Keratinocyte (primary cell): ENCODE measurements at regions not wholly inside any gene's neighbourhood (a gene's known extent, or its start where the extent isn't known, plus 50 kb on each side); places are given as distances from the start of the nearest gene placed in this dataset.

Source experiments
- DNase-seq: peaks from one replicate; pipeline ENCODE4 v3.0.0-alpha.2; 2011; ENCODE audit warnings: low read depth, missing footprints, low spot score
- FAIRE-seq: peaks from 2 replicates; lab custom pipeline; 2011; peaks lifted over from hg19 to GRCh38; lab: Jason Lieb, UNC
- H2AFZ ChIP-seq: 2 replicates; pipeline ENCODE4 v1.6.0; 2012; ENCODE audit warnings: low read length, control low read depth, inconsistent platforms; ENCODE audit not compliant: control insufficient read depth
- H3K27ac ChIP-seq: 2 replicates; pipeline ENCODE4 v1.5.1; 2011; ENCODE audit warnings: low read length; ENCODE audit not compliant: control insufficient read depth, insufficient read depth
- H3K27me3 ChIP-seq: 3 replicates; pipeline ENCODE4 v1.6.0; 2011; ENCODE audit warnings: low read length; ENCODE audit not compliant: control insufficient read depth, insufficient read depth; ENCODE audit errors: extremely low read depth
- H3K36me3 ChIP-seq, 2 experiments: 2 replicates in 1 of 2; 3 replicates in 1 of 2; pipeline ENCODE4 v1.5.1; 2011; ENCODE audit warnings: low read length in 2 of 2, mild to moderate bottlenecking in 1 of 2; ENCODE audit not compliant: control insufficient read depth in 2 of 2, insufficient read depth in 2 of 2; ENCODE audit errors: extremely low read depth in 1 of 2
- H3K4me1 ChIP-seq: 3 replicates; pipeline ENCODE4 v1.5.1; 2011; ENCODE audit warnings: low read length; ENCODE audit not compliant: control insufficient read depth, insufficient read depth; ENCODE audit errors: extremely low read depth
- H3K4me2 ChIP-seq: 3 replicates; pipeline ENCODE4 v1.6.0; 2011; ENCODE audit warnings: low read depth, low read length; ENCODE audit not compliant: control insufficient read depth, insufficient read depth; ENCODE audit errors: extremely low read depth
- H3K4me3 ChIP-seq, 3 experiments: fragments of 200-600 bp in 1 of 3; sonication (generic) in 1 of 3; 2 replicates in 2 of 3; 3 replicates in 1 of 3; pipeline ENCODE4 v1.5.1; 2011 to 2016; ENCODE audit warnings: low read length in 3 of 3, mild to moderate bottlenecking in 3 of 3, control low read depth in 2 of 3, inconsistent platforms in 1 of 3, low read depth in 1 of 3, mixed read lengths in 1 of 3, mixed run types in 1 of 3, moderate library complexity in 1 of 3; ENCODE audit not compliant: control insufficient read depth in 2 of 3, insufficient read depth in 2 of 3; ENCODE audit errors: extremely low read depth in 1 of 3
- H3K79me2 ChIP-seq: 2 replicates; pipeline ENCODE4 v1.6.0; 2012; ENCODE audit warnings: low read length; ENCODE audit not compliant: control insufficient read depth, insufficient read depth
- H3K9ac ChIP-seq: 3 replicates; pipeline ENCODE4 v1.6.0; 2011; ENCODE audit warnings: low read length; ENCODE audit not compliant: control insufficient read depth, insufficient read depth; ENCODE audit errors: extremely low read depth
- H3K9me1 ChIP-seq: 3 replicates; pipeline ENCODE4 v1.6.0; 2011; ENCODE audit warnings: low read length; ENCODE audit not compliant: control insufficient read depth, insufficient read depth; ENCODE audit errors: extremely low read depth
- H3K9me3 ChIP-seq: 2 replicates; pipeline ENCODE4 v1.5.1; 2012; ENCODE audit warnings: low read depth, low read length; ENCODE audit not compliant: control insufficient read depth
- H4K20me1 ChIP-seq: 3 replicates; pipeline ENCODE4 v1.6.0; 2011; ENCODE audit warnings: low read length; ENCODE audit not compliant: control insufficient read depth, insufficient read depth; ENCODE audit errors: extremely low read depth
- CTCF ChIP-seq, 3 experiments: IDR thresholded peaks in 1 of 3; conservative IDR thresholded peaks in 1 of 3; optimal IDR thresholded peaks in 1 of 3; 2 replicates in 2 of 3; 3 replicates in 1 of 3; pipeline versions ENCODE3 to v1.5.1; 2011; ENCODE audit warnings: low read length in 3 of 3, mild to moderate bottlenecking in 3 of 3, moderate library complexity in 2 of 3, control low read depth in 1 of 3, inconsistent platforms in 1 of 3; ENCODE audit not compliant: insufficient read depth in 2 of 3; ENCODE audit errors: extremely low read depth in 1 of 3
- EZH2 ChIP-seq: IDR thresholded peaks from one replicate; pipeline ENCODE4 v1.6.1; 2012; ENCODE audit warnings: inconsistent platforms, mild to moderate bottlenecking, low read length, moderate library complexity
- dilution Hi-C: fragments of 300-500 bp; cut with MboI; formaldehyde crosslinking; loops from one replicate; pipeline ENCODE4 v1.7.0; 2020; ENCODE audit warnings: low sequenced_read_pairs; ENCODE audit not compliant: extremely low pct_ligation_motif_present

- FAIRE-seq (no peak), DNase-seq (no peak)
- TF ChIP-seq CTCF (optimal IDR thresholded peaks at IDR 0.05 in 1 of 3, IDR thresholded peaks at IDR 0.05 in 1 of 3, conservative IDR thresholded peaks at IDR 0.05 in 1 of 3; ENCODE audit: extremely low read depth in 1 of 3, insufficient read depth in 2 of 3, low read length in 3 of 3) (no peak), EZH2 (no peak)
- Histone ChIP-seq H3K27ac (no peak overlapping the region), H3K4me1 (no peaks in the 10 kb centered on the region), H2AFZ (no peak overlapping the region), H3K36me3 (no peaks in the 10 kb centered on the region), H3K27me3 (no peaks in the 10 kb centered on the region), H3K9ac (no peak overlapping the region), H3K4me2 (no peak overlapping the region), H4K20me1 (no peaks in the 10 kb centered on the region), H3K4me3 (no peak overlapping the region), H3K9me1 (no peaks in the 10 kb centered on the region), H3K9me3 (no peaks in the 10 kb centered on the region), H3K79me2 (no peaks in the 10 kb centered on the region)
- dilution Hi-C loops = no loop called here
These were observed 58.0 kb upstream of the SCOC start for GRCh38 chr4:140315438-140315837.

GRCh38 chr4:140315019-140315418 is 58.4 kb upstream of the SCOC start:
- H3K4me1 ChIP-seq = no peaks in the 10 kb centered on the region
- dilution Hi-C loops = no loop called here
- no peaks in the 10 kb centered on the region for H3K9me3 ChIP-seq
- no peaks in the 10 kb centered on the region for H3K36me3 ChIP-seq
- DNase-seq (no peak), FAIRE-seq (no peak)
- H2AFZ ChIP-seq = no peak overlapping the region
- no peak overlapping the region for H3K27ac ChIP-seq
- H4K20me1 ChIP-seq = no peaks in the 10 kb centered on the region
- H3K27me3 ChIP-seq = no peaks in the 10 kb centered on the region
- TF ChIP-seq CTCF (optimal IDR thresholded peaks at IDR 0.05 in 1 of 3, IDR thresholded peaks at IDR 0.05 in 1 of 3, conservative IDR thresholded peaks at IDR 0.05 in 1 of 3; ENCODE audit: extremely low read depth in 1 of 3, insufficient read depth in 2 of 3, low read length in 3 of 3) (no peak), EZH2 (no peak)
- H3K9me1 ChIP-seq = no peaks in the 10 kb centered on the region
- H3K4me2 ChIP-seq = no peak overlapping the region
- H3K9ac ChIP-seq = no peak overlapping the region
- no peak overlapping the region for H3K4me3 ChIP-seq
- no peaks in the 10 kb centered on the region for H3K79me2 ChIP-seq
